Endodermal cell (in vitro differentiated cells): ENCODE measurements at regions not wholly inside any gene's neighbourhood (a gene's known extent, or its start where the extent isn't known, plus 50 kb on each side); places are given as distances from the start of the nearest gene placed in this dataset.

ENCODE experiments used
- DNase-seq: peaks from one replicate; pipeline ENCODE4 v3.0.0-alpha.2; 2017
- H3K27ac ChIP-seq: 2 replicates; pipeline ENCODE4 v1.5.1; 2013; ENCODE audit warnings: mild to moderate bottlenecking, low read depth, low read length, moderate library complexity
- H3K27me3 ChIP-seq: 2 replicates; pipeline ENCODE4 v1.6.1; 2013; ENCODE audit warnings: mild to moderate bottlenecking, low read length, moderate library complexity; ENCODE audit not compliant: insufficient read depth, control insufficient read depth, poor library complexity, severe bottlenecking
- H3K36me3 ChIP-seq: 2 replicates; pipeline ENCODE4 v1.7.0; 2013; ENCODE audit warnings: mild to moderate bottlenecking, low read length, moderate library complexity; ENCODE audit not compliant: control insufficient read depth, insufficient read depth
- H3K4me1 ChIP-seq: one replicate; pipeline ENCODE4 v1.7.0; 2013; ENCODE audit warnings: low read length; ENCODE audit not compliant: control insufficient read depth, insufficient read depth
- H3K4me3 ChIP-seq: 2 replicates; pipeline ENCODE4 v1.5.1; 2013; ENCODE audit warnings: mild to moderate bottlenecking, low read length, moderate library complexity
- H3K9ac ChIP-seq: 2 replicates; pipeline ENCODE4 v1.6.1; 2013; ENCODE audit warnings: mild to moderate bottlenecking, low read length, moderate library complexity; ENCODE audit not compliant: poor library complexity, severe bottlenecking; ENCODE audit errors: extremely low read depth
- H3K9me3 ChIP-seq: 2 replicates; pipeline ENCODE4 v1.6.1; 2013; ENCODE audit warnings: mild to moderate bottlenecking, low read length, moderate library complexity; ENCODE audit not compliant: control insufficient read depth
- H3K27ac Mint-ChIP-seq: 2 replicates; pipeline ENCODE4 v1.8.0; 2020; ENCODE audit warnings: mixed read lengths
- H3K27me3 Mint-ChIP-seq: 2 replicates; pipeline ENCODE4 v1.8.0; 2021; ENCODE audit warnings: mild to moderate bottlenecking, mixed read lengths; ENCODE audit not compliant: insufficient read depth
- H3K36me3 Mint-ChIP-seq: 2 replicates; pipeline ENCODE4 v1.8.0; 2020; ENCODE audit warnings: low read depth, mixed read lengths
- H3K4me1 Mint-ChIP-seq: 2 replicates; pipeline ENCODE4 v1.8.0; 2020; ENCODE audit warnings: mixed read lengths
- H3K4me3 Mint-ChIP-seq: 2 replicates; pipeline ENCODE4 v1.8.0; 2020; ENCODE audit warnings: mild to moderate bottlenecking, moderate library complexity, mixed read lengths
- H3K9me3 Mint-ChIP-seq: 2 replicates; pipeline ENCODE4 v1.8.0; 2020; ENCODE audit warnings: mild to moderate bottlenecking, mixed read lengths
- WGBS, 2 experiments: methylation state at CpG; one replicate each; pipeline versions ENCODE4 v1.1.5 to v1.1.7; 2013; ENCODE audit warnings: missing lambda C conversion rate in 2 of 2, mixed read lengths in 1 of 2; ENCODE audit not compliant: insufficient coverage in 1 of 2, insufficient read length in 1 of 2; 5-methylcytosine and 5-hydroxymethylcytosine counted together
- TF ChIP-seq, protein P1 (sequence below): fragments of 200-600 bp; sonication (generic); conservative IDR thresholded peaks from 2 replicates; pipeline ENCODE4 v1.5.0; 2021; ENCODE audit warnings: antibody characterized with exemption, mild to moderate bottlenecking

DNA sequence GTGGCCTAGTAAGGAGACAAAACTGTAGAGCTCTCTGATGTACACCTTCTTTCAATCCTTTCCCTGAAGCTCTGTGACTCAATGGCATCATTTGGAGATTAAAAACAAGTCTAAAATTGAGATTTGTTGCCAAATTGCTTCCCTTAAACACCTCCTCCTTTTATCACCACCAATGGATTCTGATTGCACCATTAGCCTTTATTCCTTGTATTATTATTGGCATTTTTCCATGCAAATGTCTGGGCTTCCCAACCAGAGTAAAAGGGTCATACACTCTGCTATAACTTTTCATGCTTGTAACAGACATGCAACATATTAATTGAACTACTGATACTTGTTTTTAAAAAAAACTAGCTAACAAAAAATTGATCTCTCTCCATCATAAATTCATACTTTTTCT, 124.2 kb downstream of the CCDC34 start:
- H3K27me3 ChIP-seq: no peaks in the 10 kb centered on the region
- H3K36me3 ChIP-seq: no peaks in the 10 kb centered on the region
- no peak overlapping the region for H3K27ac ChIP-seq
- TF ChIP-seq, protein P1, sequence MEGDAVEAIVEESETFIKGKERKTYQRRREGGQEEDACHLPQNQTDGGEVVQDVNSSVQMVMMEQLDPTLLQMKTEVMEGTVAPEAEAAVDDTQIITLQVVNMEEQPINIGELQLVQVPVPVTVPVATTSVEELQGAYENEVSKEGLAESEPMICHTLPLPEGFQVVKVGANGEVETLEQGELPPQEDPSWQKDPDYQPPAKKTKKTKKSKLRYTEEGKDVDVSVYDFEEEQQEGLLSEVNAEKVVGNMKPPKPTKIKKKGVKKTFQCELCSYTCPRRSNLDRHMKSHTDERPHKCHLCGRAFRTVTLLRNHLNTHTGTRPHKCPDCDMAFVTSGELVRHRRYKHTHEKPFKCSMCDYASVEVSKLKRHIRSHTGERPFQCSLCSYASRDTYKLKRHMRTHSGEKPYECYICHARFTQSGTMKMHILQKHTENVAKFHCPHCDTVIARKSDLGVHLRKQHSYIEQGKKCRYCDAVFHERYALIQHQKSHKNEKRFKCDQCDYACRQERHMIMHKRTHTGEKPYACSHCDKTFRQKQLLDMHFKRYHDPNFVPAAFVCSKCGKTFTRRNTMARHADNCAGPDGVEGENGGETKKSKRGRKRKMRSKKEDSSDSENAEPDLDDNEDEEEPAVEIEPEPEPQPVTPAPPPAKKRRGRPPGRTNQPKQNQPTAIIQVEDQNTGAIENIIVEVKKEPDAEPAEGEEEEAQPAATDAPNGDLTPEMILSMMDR: no peak
- H3K9me3 Mint-ChIP-seq: peaks cover 2% of the 10 kb centered on the region
- no peak overlapping the region for H3K9ac ChIP-seq
- peaks cover 21% of the 10 kb centered on the region for H3K27me3 Mint-ChIP-seq
- peaks cover 34% of the 10 kb centered on the region for H3K4me1 Mint-ChIP-seq
- H3K4me1 ChIP-seq: peaks cover 23% of the 10 kb centered on the region
- no peak overlapping the region for H3K4me3 ChIP-seq
- H3K9me3 ChIP-seq: peaks cover under 1% of the 10 kb centered on the region
- no peak for DNase-seq
- no peak overlapping the region for H3K27ac Mint-ChIP-seq
- no peak overlapping the region for H3K4me3 Mint-ChIP-seq
- no peaks in the 10 kb centered on the region for H3K36me3 Mint-ChIP-seq

GRCh38 chr11:27237643-27238042, 125.4 kb downstream of the CCDC34 start:
- peaks cover 31% of the 10 kb centered on the region for H3K4me1 Mint-ChIP-seq
- H3K27ac Mint-ChIP-seq: no peak overlapping the region
- H3K4me3 Mint-ChIP-seq: no peak overlapping the region
- Histone ChIP-seq H3K9ac (no peak overlapping the region), H3K4me3 (no peak overlapping the region), H3K4me1 (peaks cover 14% of the 10 kb centered on the region), H3K27me3 (no peaks in the 10 kb centered on the region), H3K36me3 (no peaks in the 10 kb centered on the region), H3K9me3 (no peaks in the 10 kb centered on the region), H3K27ac (no peak overlapping the region)
- DNase-seq: no peak
- no peaks in the 10 kb centered on the region for H3K9me3 Mint-ChIP-seq
- TF ChIP-seq, protein P1: no peak
- H3K36me3 Mint-ChIP-seq: no peaks in the 10 kb centered on the region
- peaks cover 23% of the 10 kb centered on the region for H3K27me3 Mint-ChIP-seq

- no peak overlapping the region for H3K9ac ChIP-seq
- TF ChIP-seq, protein P1: no peak
- peaks cover 16% of the 10 kb centered on the region for H3K4me1 ChIP-seq
- no peaks in the 10 kb centered on the region for H3K27me3 ChIP-seq
- no peak overlapping the region for H3K4me3 ChIP-seq
- Mint-ChIP-seq H3K27me3 (peaks cover 12% of the 10 kb centered on the region), H3K36me3 (no peaks in the 10 kb centered on the region), H3K9me3 (no peaks in the 10 kb centered on the region), H3K4me3 (no peak overlapping the region), H3K27ac (no peak overlapping the region), H3K4me1 (peaks cover 37% of the 10 kb centered on the region)
- H3K36me3 ChIP-seq: no peaks in the 10 kb centered on the region
- no peaks in the 10 kb centered on the region for H3K9me3 ChIP-seq
- DNase-seq: no peak
- H3K27ac ChIP-seq: no peak overlapping the region
- WGBS, 2 experiments: 87 to 93% methylated on average over 2 of the region's 2 CpGs
Measured at GRCh38 chr11:27234961-27235360, 128.1 kb downstream of the CCDC34 start.
